Hepatocyte (in vitro differentiated cells): ENCODE measurements at regions not wholly inside any gene's neighbourhood (a gene's known extent, or its start where the extent isn't known, plus 50 kb on each side); places are given as distances from the start of the nearest gene placed in this dataset.

ENCODE experiments used
- EZH2 ChIP-seq: fragments of 200-600 bp; sonication (generic); IDR thresholded peaks from 2 replicates; pipeline ENCODE4 v1.6.1; 2016; ENCODE audit warnings: antibody characterized with exemption, mild to moderate bottlenecking, borderline replicate concordance
- EZH2phosphoT487 ChIP-seq: fragments of 200-600 bp; sonication (generic); IDR thresholded peaks from one replicate; pipeline ENCODE4 v1.6.1; 2018; ENCODE audit warnings: antibody characterized with exemption, mild to moderate bottlenecking, low read depth, moderate library complexity; ENCODE audit not compliant: unreplicated experiment, severe bottlenecking
- TF ChIP-seq, protein P1 (sequence below): fragments of 200-600 bp; sonication (generic); IDR thresholded peaks from 2 replicates; pipeline ENCODE4 v1.5.1; 2016; ENCODE audit warnings: antibody characterized with exemption, mild to moderate bottlenecking; ENCODE audit not compliant: poor library complexity

- TF ChIP-seq, protein P1, sequence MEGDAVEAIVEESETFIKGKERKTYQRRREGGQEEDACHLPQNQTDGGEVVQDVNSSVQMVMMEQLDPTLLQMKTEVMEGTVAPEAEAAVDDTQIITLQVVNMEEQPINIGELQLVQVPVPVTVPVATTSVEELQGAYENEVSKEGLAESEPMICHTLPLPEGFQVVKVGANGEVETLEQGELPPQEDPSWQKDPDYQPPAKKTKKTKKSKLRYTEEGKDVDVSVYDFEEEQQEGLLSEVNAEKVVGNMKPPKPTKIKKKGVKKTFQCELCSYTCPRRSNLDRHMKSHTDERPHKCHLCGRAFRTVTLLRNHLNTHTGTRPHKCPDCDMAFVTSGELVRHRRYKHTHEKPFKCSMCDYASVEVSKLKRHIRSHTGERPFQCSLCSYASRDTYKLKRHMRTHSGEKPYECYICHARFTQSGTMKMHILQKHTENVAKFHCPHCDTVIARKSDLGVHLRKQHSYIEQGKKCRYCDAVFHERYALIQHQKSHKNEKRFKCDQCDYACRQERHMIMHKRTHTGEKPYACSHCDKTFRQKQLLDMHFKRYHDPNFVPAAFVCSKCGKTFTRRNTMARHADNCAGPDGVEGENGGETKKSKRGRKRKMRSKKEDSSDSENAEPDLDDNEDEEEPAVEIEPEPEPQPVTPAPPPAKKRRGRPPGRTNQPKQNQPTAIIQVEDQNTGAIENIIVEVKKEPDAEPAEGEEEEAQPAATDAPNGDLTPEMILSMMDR: no peak
- TF ChIP-seq EZH2: no peak
- no peak for TF ChIP-seq EZH2phosphoT487
Observed at GRCh38 chr18:51453594-51453993, 256.1 kb upstream of the MEX3C start.
